Adrenal gland (tissue), 9 donors: ENCODE measurements at regions not wholly inside any gene's neighbourhood (a gene's known extent, or its start where the extent isn't known, plus 50 kb on each side); places are given as distances from the start of the nearest gene placed in this dataset.

ENCODE experiments used
- DNase-seq, 7 donors: peaks; one replicate each; pipeline ENCODE4 v3.0.0-alpha.2; 2019 to 2020
- H3K27ac ChIP-seq, 5 donors: fragments of 200-600 bp; sonication (generic) in 4 of 5; 1 replicate in 3 of 5; 2 replicates in 2 of 5; pipeline versions ENCODE4 v1.5.1 to v1.8.0; 2016 to 2020; ENCODE audit warnings: mild to moderate bottlenecking in 1 of 5
- H3K27me3 ChIP-seq: fragments of 200-600 bp; 2 replicates; pipeline ENCODE4 v1.8.0; 2021
- H3K36me3 ChIP-seq, 2 donors: fragments of 200-600 bp; replicated peaks in 1 of 2; 1 replicate in 1 of 2; 2 replicates in 1 of 2; pipeline versions ENCODE4 v1.5.1 to v1.8.0; 2018 to 2022
- H3K4me1 ChIP-seq, 2 donors: fragments of 200-600 bp; replicated peaks in 1 of 2; 1 replicate in 1 of 2; 2 replicates in 1 of 2; pipeline versions ENCODE4 v1.5.1 to v1.8.0; 2018 to 2021
- H3K4me3 ChIP-seq, 4 donors: fragments of 200-600 bp; sonication (generic) in 3 of 4; one replicate each; pipeline ENCODE4 v1.5.1; 2016 to 2018
- H3K9me3 ChIP-seq, 3 donors: fragments of 200-600 bp; sonication (generic) in 1 of 3; replicated peaks in 1 of 3; 1 replicate in 2 of 3; 2 replicates in 1 of 3; pipeline versions ENCODE4 v1.5.1 to v1.8.0; 2016 to 2021
- POLR2A ChIP-seq, 2 donors: fragments of 450-650 bp; IDR thresholded peaks; one replicate each; pipeline ENCODE4 v1.6.1; 2017; ENCODE audit warnings: antibody characterized with exemption in 2 of 2, mild to moderate bottlenecking in 2 of 2, moderate library complexity in 1 of 2
- WGBS, 4 donors: extraction: QIAGEN DNeasy Blood & Tissue Kit in 2 of 4; methylation state at CpG; one replicate each; pipeline versions ENCODE4 v1.1.5 to v1.1.7; 2013 to 2017; 5-methylcytosine and 5-hydroxymethylcytosine counted together
- intact Hi-C, 2 donors: fragments of 100-400 bp; cut with DNase I; formaldehyde crosslinking; loops; one replicate each; pipeline versions ENCODE4 v1.14.1 to v1.15.0; 2022 to 2023
- TF ChIP-seq, protein P1 (sequence below), 6 experiments: fragments of 450-650 bp in 4 of 6; fragments of 200-600 bp in 2 of 6; sonication (generic) in 1 of 6; IDR thresholded peaks; 1 replicate in 5 of 6; 2 replicates in 1 of 6; pipeline versions ENCODE4 v1.5.1 to v1.8.0; 2016 to 2021; ENCODE audit warnings: antibody characterized with exemption in 6 of 6, mild to moderate bottlenecking in 2 of 6, moderate library complexity in 1 of 6
- donor health status: healthy with polysubstance abuse.
- donor health status: Bipolar disorder and iron deficiency.
- donor health status: DM: yes; HTN: yes; CAD: no.
- donor health status: DM: no; HTN: no; CAD: no.
- donor health status: DM: no; HTN: no; CAD: no.

DNA sequence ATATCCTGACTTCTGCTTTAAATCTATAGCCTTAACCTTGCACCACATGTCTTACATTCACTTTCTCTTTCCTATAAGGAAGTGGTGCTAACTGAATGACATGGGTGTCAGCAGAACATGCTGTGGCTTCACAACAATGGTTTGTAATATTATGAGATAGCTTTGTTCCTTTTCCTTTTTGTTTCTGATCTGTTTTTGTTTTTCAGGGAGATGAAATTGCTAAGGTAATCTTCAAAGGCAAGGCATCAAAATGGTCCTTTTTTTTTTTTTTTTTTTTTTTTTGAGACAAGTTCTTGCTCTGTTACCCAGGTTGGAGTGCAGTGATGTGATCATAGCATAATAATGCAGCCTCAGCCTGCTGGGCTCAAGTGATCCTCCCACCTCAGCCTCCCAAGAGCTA lies 53.6 kb upstream of the RANBP6 start:
- Histone ChIP-seq H3K36me3 (no peaks in the 10 kb centered on the region), H3K9me3 (no peaks in the 10 kb centered on the region), H3K27me3 (no peaks in the 10 kb centered on the region), H3K27ac (no peak overlapping the region), H3K4me3 (no peak overlapping the region), H3K4me1 (peaks cover 0 to 8% of the 10 kb centered on the region in 2 donors)
- intact Hi-C loops, result no loop called here
- TF ChIP-seq, protein P1, sequence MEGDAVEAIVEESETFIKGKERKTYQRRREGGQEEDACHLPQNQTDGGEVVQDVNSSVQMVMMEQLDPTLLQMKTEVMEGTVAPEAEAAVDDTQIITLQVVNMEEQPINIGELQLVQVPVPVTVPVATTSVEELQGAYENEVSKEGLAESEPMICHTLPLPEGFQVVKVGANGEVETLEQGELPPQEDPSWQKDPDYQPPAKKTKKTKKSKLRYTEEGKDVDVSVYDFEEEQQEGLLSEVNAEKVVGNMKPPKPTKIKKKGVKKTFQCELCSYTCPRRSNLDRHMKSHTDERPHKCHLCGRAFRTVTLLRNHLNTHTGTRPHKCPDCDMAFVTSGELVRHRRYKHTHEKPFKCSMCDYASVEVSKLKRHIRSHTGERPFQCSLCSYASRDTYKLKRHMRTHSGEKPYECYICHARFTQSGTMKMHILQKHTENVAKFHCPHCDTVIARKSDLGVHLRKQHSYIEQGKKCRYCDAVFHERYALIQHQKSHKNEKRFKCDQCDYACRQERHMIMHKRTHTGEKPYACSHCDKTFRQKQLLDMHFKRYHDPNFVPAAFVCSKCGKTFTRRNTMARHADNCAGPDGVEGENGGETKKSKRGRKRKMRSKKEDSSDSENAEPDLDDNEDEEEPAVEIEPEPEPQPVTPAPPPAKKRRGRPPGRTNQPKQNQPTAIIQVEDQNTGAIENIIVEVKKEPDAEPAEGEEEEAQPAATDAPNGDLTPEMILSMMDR (IDR thresholded peaks at IDR 0.05), result no peak
- TF ChIP-seq POLR2A (IDR thresholded peaks at IDR 0.05), result no peak
- DNase-seq, result no peak

DNA sequence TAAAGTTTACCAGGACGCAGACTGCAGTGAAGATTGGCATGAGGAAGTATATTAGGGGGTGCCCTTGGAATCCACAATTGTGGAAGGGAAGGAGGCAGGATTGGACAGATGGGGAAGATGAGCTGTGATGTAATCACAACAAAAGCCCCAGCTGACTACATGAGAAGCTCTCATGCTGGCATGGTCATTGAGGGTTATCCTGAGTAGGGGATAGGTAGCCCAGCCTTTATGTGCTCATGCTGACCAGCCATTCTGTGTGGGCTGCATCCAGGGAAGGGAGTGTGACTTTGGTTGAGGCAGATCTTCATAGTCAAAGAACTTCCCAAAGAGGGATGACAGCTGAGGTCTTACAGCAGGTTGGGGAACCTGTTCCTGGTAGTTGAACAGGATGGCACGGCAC lies 52.0 kb upstream of the RANBP6 start:
- intact Hi-C loops, result no loop called here
- no peaks in the 10 kb centered on the region for H3K9me3 ChIP-seq
- DNase-seq, result no peak
- H3K27ac ChIP-seq, result no peak overlapping the region
- H3K27me3 ChIP-seq, result no peaks in the 10 kb centered on the region
- 89 to 94% (median 91%) methylated on average over 2 of the region's 2 CpGs for WGBS, 4 donors
- no peaks in the 10 kb centered on the region for H3K36me3 ChIP-seq
- H3K4me3 ChIP-seq, result no peak overlapping the region
- TF ChIP-seq, protein P1 (IDR thresholded peaks at IDR 0.05), result no peak
- TF ChIP-seq POLR2A (IDR thresholded peaks at IDR 0.05), result no peak
- H3K4me1 ChIP-seq, result peaks cover 0 to 4% of the 10 kb centered on the region in 2 donors
